ENCODE measurements at regions not wholly inside any gene's neighbourhood (a gene's known extent, or its start where the extent isn't known, plus 50 kb on each side); places are given as distances from the start of the nearest gene placed in this dataset.

GRCh38 chr10:30750971-30751677, 121.6 kb upstream of the LYZL2 start:
- ChIA-PET CTCF (no interaction called here), POLR2A (no interaction called here)
- DNase-seq (ENCODE audit: extremely low spot score) = no peak
- no peak for TF ChIP-seq L3MBTL2 (conservative IDR thresholded peaks at IDR 0.05)
- TF ChIP-seq FOXM1 (IDR thresholded peaks at IDR 0.05; ENCODE audit: borderline replicate concordance) = no peak

- CTCF ChIA-PET = interaction anchor here (0.5 kb wide), 1 partner anchor 1079 kb away, joined by 4 read pairs; no protein-coding TSS in a partner anchor
- TF ChIP-seq L3MBTL2 (conservative IDR thresholded peaks at IDR 0.05) (no peak), BHLHE40 (IDR thresholded peaks at IDR 0.05; ENCODE audit: borderline replicate concordance) (no peak), CTBP1 (IDR thresholded peaks at IDR 0.05; ENCODE audit: borderline replicate concordance) (no peak), SP1 (IDR thresholded peaks at IDR 0.05) (no peak), HDGF (IDR thresholded peaks at IDR 0.05; ENCODE audit: borderline replicate concordance) (no peak), NFRKB (IDR thresholded peaks at IDR 0.05) (no peak)
These were observed 119.8 kb upstream of the LYZL2 start for GRCh38 chr10:30749385-30749784.

DNA sequence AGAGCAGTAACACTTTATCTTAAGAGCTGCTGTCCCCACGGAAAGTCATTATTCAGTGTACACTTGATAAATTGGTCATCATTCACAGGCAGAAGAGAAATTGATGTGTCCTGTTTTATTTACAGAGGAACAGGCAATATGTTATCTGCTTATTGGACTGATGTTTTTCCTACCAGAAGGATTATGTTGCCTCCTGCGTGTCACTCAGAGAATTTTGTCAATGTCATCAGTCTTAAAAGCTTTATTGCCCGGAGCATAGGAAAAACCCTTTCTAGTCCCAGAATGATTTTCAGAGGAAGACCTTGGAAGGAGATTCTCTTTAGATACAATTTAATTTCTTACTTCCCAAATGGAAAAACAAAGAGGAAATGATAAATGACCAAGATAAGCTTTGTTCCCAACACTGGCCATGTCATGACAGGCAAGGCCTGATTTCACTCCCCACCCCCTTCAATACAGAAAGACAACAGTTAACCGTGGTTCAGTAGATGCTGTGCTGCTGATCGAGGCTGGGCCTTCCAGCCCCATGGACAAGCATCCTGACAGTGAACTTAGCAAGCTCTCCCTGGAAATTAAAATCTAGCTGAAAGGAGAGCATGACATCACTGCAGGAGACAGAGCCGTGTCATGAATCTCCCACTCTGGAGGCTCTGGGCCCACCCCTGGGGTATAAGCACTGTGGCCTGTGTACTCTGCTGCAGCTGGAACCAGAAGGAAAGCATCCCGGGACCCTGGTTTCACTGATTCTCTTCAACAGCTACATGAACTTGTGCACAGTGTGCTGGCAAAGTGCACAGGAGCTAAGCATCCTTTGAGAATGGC, 118.8 kb upstream of the LYZL2 start:
- TF ChIP-seq, protein P1, sequence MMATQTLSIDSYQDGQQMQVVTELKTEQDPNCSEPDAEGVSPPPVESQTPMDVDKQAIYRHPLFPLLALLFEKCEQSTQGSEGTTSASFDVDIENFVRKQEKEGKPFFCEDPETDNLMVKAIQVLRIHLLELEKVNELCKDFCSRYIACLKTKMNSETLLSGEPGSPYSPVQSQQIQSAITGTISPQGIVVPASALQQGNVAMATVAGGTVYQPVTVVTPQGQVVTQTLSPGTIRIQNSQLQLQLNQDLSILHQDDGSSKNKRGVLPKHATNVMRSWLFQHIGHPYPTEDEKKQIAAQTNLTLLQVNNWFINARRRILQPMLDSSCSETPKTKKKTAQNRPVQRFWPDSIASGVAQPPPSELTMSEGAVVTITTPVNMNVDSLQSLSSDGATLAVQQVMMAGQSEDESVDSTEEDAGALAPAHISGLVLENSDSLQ (IDR thresholded peaks at IDR 0.05) = peak; percentile 33; the same call in 1 of the 2 replicates
- no peak for TF ChIP-seq SP1 (IDR thresholded peaks at IDR 0.05)
- ChIA-PET POLR2A (no interaction called here), CTCF (interaction anchor here (0.5 to 0.6 kb wide), 4 partner anchors 44 to 1078 kb away, joined by 3 to 4 read pairs (median 3); no protein-coding TSS in a partner anchor)
- DNase-seq (ENCODE audit: extremely low spot score) = no peak

More at GRCh38 chr10:30749385-30749784, 119.8 kb upstream of the LYZL2 start:
- DNase-seq (ENCODE audit: extremely low spot score) = no peak
- POLR2A ChIA-PET = no interaction called here

DNA sequence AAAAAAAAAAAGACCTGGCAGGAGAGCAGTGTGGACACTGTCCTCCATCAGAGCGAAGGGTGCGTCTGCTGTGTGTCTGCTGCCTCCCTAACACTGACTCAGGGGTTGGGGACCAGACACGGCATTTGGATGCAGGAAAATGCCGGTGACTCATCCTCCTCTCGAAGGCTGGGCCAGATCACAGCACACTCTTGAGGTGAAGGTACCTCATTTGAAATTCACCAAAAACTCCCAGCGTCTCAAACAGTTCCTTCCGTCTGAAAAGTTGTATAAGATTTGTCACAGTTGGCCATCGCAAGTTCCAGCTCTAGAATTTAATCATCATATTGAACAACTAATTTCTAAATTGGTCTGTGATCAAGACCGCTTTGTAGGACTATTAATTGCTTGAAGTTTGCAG, 118.1 kb upstream of the LYZL2 start:
- POLR2A ChIA-PET = no interaction called here
- CTCF ChIA-PET = interaction anchor here (0.6 kb wide), 1 partner anchor 1077 kb away, joined by 3 read pairs; no protein-coding TSS in a partner anchor

DNA sequence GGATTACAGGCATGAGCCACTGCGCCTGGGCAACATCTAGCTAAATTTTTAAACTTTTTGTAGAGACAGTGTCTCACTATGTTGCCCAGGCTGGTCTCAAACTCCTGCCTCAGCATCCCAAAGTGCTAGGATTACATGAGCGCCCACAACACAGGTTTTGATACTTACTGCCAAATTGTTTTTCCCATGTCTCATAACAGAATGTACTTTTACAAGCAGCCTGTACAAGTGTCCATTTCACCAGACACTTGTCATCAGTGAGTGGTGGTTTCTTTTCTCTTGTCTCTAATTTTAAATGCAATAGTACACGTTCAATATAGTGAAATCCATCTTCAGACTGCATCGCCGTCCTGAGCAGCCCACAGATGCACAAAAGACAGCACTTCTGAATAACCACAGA, 116.4 kb upstream of the LYZL2 start:
- no peak for DNase-seq (ENCODE audit: extremely low spot score)
- POLR2A ChIA-PET = no interaction called here

More for the DNA sequence above, 118.1 kb upstream of the LYZL2 start:
- TF ChIP-seq CTBP1 (IDR thresholded peaks at IDR 0.05; ENCODE audit: borderline replicate concordance) = no peak
- no peak for TF ChIP-seq ZNF384 (IDR thresholded peaks at IDR 0.05)
- no peak for TF ChIP-seq SUZ12 (IDR thresholded peaks at IDR 0.05)
- no peak for TF ChIP-seq NFRKB (IDR thresholded peaks at IDR 0.05)
- no peak for TF ChIP-seq LEF1 (IDR thresholded peaks at IDR 0.05; ENCODE audit: borderline replicate concordance)
- TF ChIP-seq, protein P1 (IDR thresholded peaks at IDR 0.05) = no peak
- no peak for TF ChIP-seq BHLHE40 (IDR thresholded peaks at IDR 0.05; ENCODE audit: borderline replicate concordance)
- TF ChIP-seq ARNT (IDR thresholded peaks at IDR 0.05) = no peak
- no peak for TF ChIP-seq FOXA1 (IDR thresholded peaks at IDR 0.05)
- TF ChIP-seq L3MBTL2 (conservative IDR thresholded peaks at IDR 0.05) = no peak
- TF ChIP-seq FOXM1 (IDR thresholded peaks at IDR 0.05; ENCODE audit: borderline replicate concordance) = no peak
- TF ChIP-seq TARDBP (IDR thresholded peaks at IDR 0.05) = no peak
- TF ChIP-seq FOXK2 (IDR thresholded peaks at IDR 0.05) = no peak
- no peak for TF ChIP-seq SP1 (IDR thresholded peaks at IDR 0.05)
- no peak for TF ChIP-seq ELF4 (IDR thresholded peaks at IDR 0.05)
- TF ChIP-seq HDGF (IDR thresholded peaks at IDR 0.05; ENCODE audit: borderline replicate concordance) = no peak
- DNase-seq (ENCODE audit: extremely low spot score) = no peak

DNA sequence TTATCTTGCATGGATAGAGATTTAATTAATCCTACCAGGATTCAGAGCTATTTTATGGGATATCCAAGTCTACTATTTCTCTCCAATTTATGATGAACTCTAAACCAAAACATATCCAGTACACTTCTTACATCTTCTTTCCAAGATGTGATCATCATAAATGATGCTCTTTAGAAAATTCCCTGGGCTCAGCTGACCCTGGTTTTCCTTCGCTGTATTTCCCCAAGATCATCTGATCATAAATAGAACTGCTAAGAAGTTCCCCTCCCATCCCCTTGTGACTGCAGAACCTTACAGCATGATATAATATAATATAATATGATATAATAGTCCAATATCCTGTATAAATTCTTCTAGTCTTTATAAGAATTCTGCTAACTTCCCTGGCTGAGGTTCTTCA, 114.6 kb upstream of the LYZL2 start:
- DNase-seq (ENCODE audit: extremely low spot score) = no peak
- TF ChIP-seq L3MBTL2 (conservative IDR thresholded peaks at IDR 0.05) (no peak), ELF4 (IDR thresholded peaks at IDR 0.05) (no peak), SUZ12 (IDR thresholded peaks at IDR 0.05) (no peak), NFRKB (IDR thresholded peaks at IDR 0.05) (no peak), LEF1 (IDR thresholded peaks at IDR 0.05; ENCODE audit: borderline replicate concordance) (no peak), HDGF (IDR thresholded peaks at IDR 0.05; ENCODE audit: borderline replicate concordance) (no peak), BHLHE40 (IDR thresholded peaks at IDR 0.05; ENCODE audit: borderline replicate concordance) (no peak), TARDBP (IDR thresholded peaks at IDR 0.05) (no peak), SP1 (IDR thresholded peaks at IDR 0.05) (no peak), FOXK2 (IDR thresholded peaks at IDR 0.05) (no peak), CTBP1 (IDR thresholded peaks at IDR 0.05; ENCODE audit: borderline replicate concordance) (no peak)
- TF ChIP-seq, protein P1 (IDR thresholded peaks at IDR 0.05) = no peak
- ChIA-PET POLR2A (no interaction called here), CTCF (no interaction called here)

More for the DNA sequence above, 116.4 kb upstream of the LYZL2 start:
- TF ChIP-seq SUZ12 (IDR thresholded peaks at IDR 0.05) (no peak), NFRKB (IDR thresholded peaks at IDR 0.05) (no peak), BHLHE40 (IDR thresholded peaks at IDR 0.05; ENCODE audit: borderline replicate concordance) (no peak), ARNT (IDR thresholded peaks at IDR 0.05) (no peak), CTBP1 (IDR thresholded peaks at IDR 0.05; ENCODE audit: borderline replicate concordance) (no peak), FOXA1 (IDR thresholded peaks at IDR 0.05) (no peak), L3MBTL2 (conservative IDR thresholded peaks at IDR 0.05) (no peak), TARDBP (IDR thresholded peaks at IDR 0.05) (no peak), FOXK2 (IDR thresholded peaks at IDR 0.05) (no peak), SP1 (IDR thresholded peaks at IDR 0.05) (no peak), FOXM1 (IDR thresholded peaks at IDR 0.05; ENCODE audit: borderline replicate concordance) (no peak), LEF1 (IDR thresholded peaks at IDR 0.05; ENCODE audit: borderline replicate concordance) (no peak), HDGF (IDR thresholded peaks at IDR 0.05; ENCODE audit: borderline replicate concordance) (no peak)
- CTCF ChIA-PET = no interaction called here
